ENCODE measurements at regions not wholly inside any gene's neighbourhood (a gene's known extent, or its start where the extent isn't known, plus 50 kb on each side); places are given as distances from the start of the nearest gene placed in this dataset.
"Not testable (repeated sequence)": the region's sequence is repeated elsewhere in the genome, so short reads cannot be mapped to it uniquely, and the experiment has no call there.

DNA sequence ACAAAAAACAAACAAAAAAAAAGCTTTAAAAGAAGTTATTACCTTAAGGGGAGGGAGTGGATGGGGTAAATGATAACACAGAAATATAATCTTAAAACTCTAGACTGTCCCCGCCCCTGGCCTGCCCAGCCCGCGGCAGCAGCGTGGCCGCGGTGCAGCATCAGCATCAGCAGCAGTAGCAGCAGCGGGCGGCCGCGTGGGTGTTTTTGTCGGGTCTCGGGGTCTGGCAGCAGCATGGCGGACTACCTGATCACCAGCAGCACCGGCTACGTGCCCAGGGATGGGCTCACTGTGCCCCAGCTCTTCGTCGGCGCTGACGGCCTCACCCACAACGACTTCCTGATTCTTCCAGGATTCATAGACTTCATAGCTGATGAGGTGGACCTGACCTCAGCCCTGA is 80.0 kb upstream of the ANKRD28 start:
- TF ChIP-seq, protein P1, sequence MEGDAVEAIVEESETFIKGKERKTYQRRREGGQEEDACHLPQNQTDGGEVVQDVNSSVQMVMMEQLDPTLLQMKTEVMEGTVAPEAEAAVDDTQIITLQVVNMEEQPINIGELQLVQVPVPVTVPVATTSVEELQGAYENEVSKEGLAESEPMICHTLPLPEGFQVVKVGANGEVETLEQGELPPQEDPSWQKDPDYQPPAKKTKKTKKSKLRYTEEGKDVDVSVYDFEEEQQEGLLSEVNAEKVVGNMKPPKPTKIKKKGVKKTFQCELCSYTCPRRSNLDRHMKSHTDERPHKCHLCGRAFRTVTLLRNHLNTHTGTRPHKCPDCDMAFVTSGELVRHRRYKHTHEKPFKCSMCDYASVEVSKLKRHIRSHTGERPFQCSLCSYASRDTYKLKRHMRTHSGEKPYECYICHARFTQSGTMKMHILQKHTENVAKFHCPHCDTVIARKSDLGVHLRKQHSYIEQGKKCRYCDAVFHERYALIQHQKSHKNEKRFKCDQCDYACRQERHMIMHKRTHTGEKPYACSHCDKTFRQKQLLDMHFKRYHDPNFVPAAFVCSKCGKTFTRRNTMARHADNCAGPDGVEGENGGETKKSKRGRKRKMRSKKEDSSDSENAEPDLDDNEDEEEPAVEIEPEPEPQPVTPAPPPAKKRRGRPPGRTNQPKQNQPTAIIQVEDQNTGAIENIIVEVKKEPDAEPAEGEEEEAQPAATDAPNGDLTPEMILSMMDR (IDR thresholded peaks at IDR 0.05) = no peak
- TF ChIP-seq POLR2AphosphoS5 (IDR thresholded peaks at IDR 0.05) (no peak), EP300 (IDR thresholded peaks at IDR 0.05) (no peak), POLR2A (IDR thresholded peaks at IDR 0.05) (no peak)
- H3K27me3 ChIP-seq = no peaks in the 10 kb centered on the region
- no peak overlapping the region for H3K4me3 ChIP-seq
- H3K9me3 ChIP-seq = no peaks in the 10 kb centered on the region
- 92% methylated on average over 7 of the region's 20 CpGs; no CpG with 5 or more reads in 1 of the 2 donors for WGBS, 2 donors (ENCODE audit: low coverage in 1 of 2)
- no peak for ATAC-seq
- no peaks in the 10 kb centered on the region for H3K4me1 ChIP-seq
- no peak overlapping the region for H3K27ac ChIP-seq
- H3K36me3 ChIP-seq = peaks cover 0 to 4% of the 10 kb centered on the region in 2 donors

- H3K27me3 ChIP-seq, H3K27ac ChIP-seq, H3K4me1 ChIP-seq, H3K36me3 ChIP-seq, H3K9me3 ChIP-seq, ATAC-seq, H3K4me3 ChIP-seq: not testable (repeated sequence)
- WGBS, 2 donors (ENCODE audit: low coverage in 1 of 2) = no CpG with 5 or more reads among the region's 3 CpGs
Observed at GRCh38 chr3:15879787-15880186, 82.0 kb upstream of the ANKRD28 start.

- TF ChIP-seq EP300 (IDR thresholded peaks at IDR 0.05) = no peak
- TF ChIP-seq POLR2A (IDR thresholded peaks at IDR 0.05) = no peak
- TF ChIP-seq, protein P1 (IDR thresholded peaks at IDR 0.05) = no peak
- TF ChIP-seq POLR2AphosphoS5 (IDR thresholded peaks at IDR 0.05) = no peak
- Histone ChIP-seq H3K9me3 (no peaks in the 10 kb centered on the region), H3K4me3 (no peak overlapping the region), H3K27ac (no peak overlapping the region), H3K36me3 (peaks cover 0 to 4% of the 10 kb centered on the region in 2 donors), H3K4me1 (no peaks in the 10 kb centered on the region), H3K27me3 (no peaks in the 10 kb centered on the region)
- ATAC-seq = no peak
- 0 to 40% methylated on average over 1 to 2 of the region's 2 CpGs for WGBS, 2 donors (ENCODE audit: low coverage in 1 of 2)
Observed at GRCh38 chr3:15882577-15882976, 84.8 kb upstream of the ANKRD28 start.

- TF ChIP-seq POLR2AphosphoS5 (IDR thresholded peaks at IDR 0.05) (no peak), POLR2A (IDR thresholded peaks at IDR 0.05) (no peak), EP300 (IDR thresholded peaks at IDR 0.05) (no peak)
- TF ChIP-seq, protein P1 (IDR thresholded peaks at IDR 0.05) = no peak
- ATAC-seq = no peak
- Histone ChIP-seq H3K27ac (no peak overlapping the region), H3K4me1 (no peaks in the 10 kb centered on the region), H3K9me3 (no peaks in the 10 kb centered on the region), H3K27me3 (no peaks in the 10 kb centered on the region), H3K36me3 (no peaks in the 10 kb centered on the region), H3K4me3 (no peak overlapping the region)
- 56 to 100% methylated on average over 1 of the region's 1 CpG for WGBS, 2 donors (ENCODE audit: low coverage in 1 of 2)
Observed at GRCh38 chr3:15884132-15884531, 86.4 kb upstream of the ANKRD28 start.

DNA sequence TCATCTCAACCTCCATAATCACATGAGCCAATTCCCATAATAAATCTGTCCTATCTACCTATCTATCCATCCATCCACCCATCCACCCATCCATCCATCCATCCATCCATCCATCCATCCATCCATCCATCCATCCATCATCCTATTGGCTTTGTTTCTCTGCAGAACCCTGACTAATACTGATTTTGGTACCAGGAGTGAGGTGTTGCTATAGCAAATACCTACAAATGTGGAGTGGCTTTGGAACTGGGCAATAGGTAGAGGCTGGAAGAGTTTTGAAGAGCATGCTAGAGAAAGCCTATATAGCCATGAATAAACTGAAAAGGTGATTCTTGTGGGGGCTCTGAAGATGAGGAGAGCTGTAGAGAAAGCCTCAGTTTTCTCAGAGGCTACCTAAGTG is 88.7 kb upstream of the ANKRD28 start:
- TF ChIP-seq EP300 (IDR thresholded peaks at IDR 0.05) (no peak), POLR2AphosphoS5 (IDR thresholded peaks at IDR 0.05) (no peak), POLR2A (IDR thresholded peaks at IDR 0.05) (no peak)
- TF ChIP-seq, protein P1 (IDR thresholded peaks at IDR 0.05) = no peak
- Histone ChIP-seq H3K9me3 (no peaks in the 10 kb centered on the region), H3K4me3 (no peak overlapping the region), H3K27me3 (no peaks in the 10 kb centered on the region), H3K36me3 (no peaks in the 10 kb centered on the region), H3K27ac (no peak overlapping the region), H3K4me1 (no peaks in the 10 kb centered on the region)
- no peak for ATAC-seq

GRCh38 chr3:15887261-15887660 is 89.5 kb upstream of the ANKRD28 start:
- H3K4me1 ChIP-seq = no peaks in the 10 kb centered on the region
- no peaks in the 10 kb centered on the region for H3K9me3 ChIP-seq
- TF ChIP-seq POLR2A (IDR thresholded peaks at IDR 0.05) (no peak), POLR2AphosphoS5 (IDR thresholded peaks at IDR 0.05) (no peak), EP300 (IDR thresholded peaks at IDR 0.05) (no peak)
- TF ChIP-seq, protein P1 (IDR thresholded peaks at IDR 0.05) = no peak
- ATAC-seq = no peak
- no peaks in the 10 kb centered on the region for H3K36me3 ChIP-seq
- H3K4me3 ChIP-seq = no peak overlapping the region
- no peak overlapping the region for H3K27ac ChIP-seq
- H3K27me3 ChIP-seq = no peaks in the 10 kb centered on the region
